Endothelial cell of umbilical vein (primary cell): ENCODE measurements at regions not wholly inside any gene's neighbourhood (a gene's known extent, or its start where the extent isn't known, plus 50 kb on each side); places are given as distances from the start of the nearest gene placed in this dataset.

Source experiments
- EZH2 ChIP-seq: IDR thresholded peaks from 2 replicates; pipeline ENCODE4 v1.6.1; 2012; ENCODE audit warnings: borderline replicate concordance, low read depth, mild to moderate bottlenecking, moderate library complexity, low read length, inconsistent platforms; ENCODE audit not compliant: severe bottlenecking
- FOS ChIP-seq: IDR thresholded peaks from 2 replicates; pipeline ENCODE4 v1.6.1; 2011; ENCODE audit warnings: mild to moderate bottlenecking, low read length, moderate library complexity, borderline replicate concordance; ENCODE audit not compliant: insufficient read depth
- JUN ChIP-seq: IDR thresholded peaks from 2 replicates; pipeline ENCODE4 v1.6.1; 2011; ENCODE audit warnings: borderline replicate concordance, low read depth; ENCODE audit not compliant: insufficient read length, insufficient read depth
- POLR2A ChIP-seq: IDR thresholded peaks from 2 replicates; pipeline ENCODE4 v1.6.1; 2012; ENCODE audit warnings: low read depth, mild to moderate bottlenecking, control low read depth, low read length
- POLR2AphosphoS5 ChIP-seq: IDR thresholded peaks from 2 replicates; pipeline ENCODE4 v1.6.1; 2012; ENCODE audit warnings: low read depth, mild to moderate bottlenecking, control low read depth, low read length, moderate library complexity; ENCODE audit not compliant: insufficient read depth
- TF ChIP-seq, protein P1 (sequence below), 2 donors: IDR thresholded peaks; 1 replicate in 1 of 2; 2 replicates in 1 of 2; pipeline ENCODE4 v1.5.1; 2011; ENCODE audit warnings: low read length in 2 of 2, mild to moderate bottlenecking in 2 of 2, moderate library complexity in 2 of 2, control low read depth in 1 of 2, inconsistent platforms in 1 of 2, low read depth in 1 of 2; ENCODE audit not compliant: insufficient read depth in 1 of 2; ENCODE audit errors: extremely low read depth in 1 of 2
- TF ChIP-seq, protein P2 (sequence below): IDR thresholded peaks from 2 replicates; pipeline ENCODE4 v1.6.1; 2011; ENCODE audit not compliant: insufficient read depth, insufficient read length

DNA sequence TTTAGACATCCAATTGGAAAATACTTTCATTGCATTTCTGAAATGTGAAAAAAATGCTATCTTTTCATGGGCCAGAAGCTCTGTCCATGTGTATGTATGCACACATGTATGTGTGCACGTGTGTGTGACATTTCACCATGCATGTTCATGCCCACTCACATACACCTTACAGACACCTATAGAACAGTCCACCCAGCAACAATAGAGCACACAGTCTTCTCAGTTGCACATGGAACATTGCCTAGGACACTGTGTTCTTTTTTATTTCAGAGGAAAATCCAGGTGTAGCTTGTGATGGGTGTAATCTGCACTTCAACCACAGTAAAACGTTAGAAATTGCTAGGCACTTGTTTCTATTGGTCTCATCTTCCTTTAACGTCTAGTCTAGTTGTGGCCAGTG is 114.8 kb upstream of the RGPD4 start:
- TF ChIP-seq, protein P1, sequence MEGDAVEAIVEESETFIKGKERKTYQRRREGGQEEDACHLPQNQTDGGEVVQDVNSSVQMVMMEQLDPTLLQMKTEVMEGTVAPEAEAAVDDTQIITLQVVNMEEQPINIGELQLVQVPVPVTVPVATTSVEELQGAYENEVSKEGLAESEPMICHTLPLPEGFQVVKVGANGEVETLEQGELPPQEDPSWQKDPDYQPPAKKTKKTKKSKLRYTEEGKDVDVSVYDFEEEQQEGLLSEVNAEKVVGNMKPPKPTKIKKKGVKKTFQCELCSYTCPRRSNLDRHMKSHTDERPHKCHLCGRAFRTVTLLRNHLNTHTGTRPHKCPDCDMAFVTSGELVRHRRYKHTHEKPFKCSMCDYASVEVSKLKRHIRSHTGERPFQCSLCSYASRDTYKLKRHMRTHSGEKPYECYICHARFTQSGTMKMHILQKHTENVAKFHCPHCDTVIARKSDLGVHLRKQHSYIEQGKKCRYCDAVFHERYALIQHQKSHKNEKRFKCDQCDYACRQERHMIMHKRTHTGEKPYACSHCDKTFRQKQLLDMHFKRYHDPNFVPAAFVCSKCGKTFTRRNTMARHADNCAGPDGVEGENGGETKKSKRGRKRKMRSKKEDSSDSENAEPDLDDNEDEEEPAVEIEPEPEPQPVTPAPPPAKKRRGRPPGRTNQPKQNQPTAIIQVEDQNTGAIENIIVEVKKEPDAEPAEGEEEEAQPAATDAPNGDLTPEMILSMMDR (IDR thresholded peaks at IDR 0.05; ENCODE audit: extremely low read depth in 1 of 2, insufficient read depth in 1 of 2, low read depth in 1 of 2, low read length in 2 of 2) = no peak
- TF ChIP-seq, protein P2, sequence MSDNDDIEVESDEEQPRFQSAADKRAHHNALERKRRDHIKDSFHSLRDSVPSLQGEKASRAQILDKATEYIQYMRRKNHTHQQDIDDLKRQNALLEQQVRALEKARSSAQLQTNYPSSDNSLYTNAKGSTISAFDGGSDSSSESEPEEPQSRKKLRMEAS = no peak
- no peak for TF ChIP-seq EZH2
- no peak for TF ChIP-seq FOS
- TF ChIP-seq POLR2A = no peak
- no peak for TF ChIP-seq POLR2AphosphoS5
- TF ChIP-seq JUN = no peak
